Heart left ventricle (tissue), 16 donors: ENCODE measurements at regions not wholly inside any gene's neighbourhood (a gene's known extent, or its start where the extent isn't known, plus 50 kb on each side); places are given as distances from the start of the nearest gene placed in this dataset.
"Not testable (repeated sequence)": the region's sequence is repeated elsewhere in the genome, so short reads cannot be mapped to it uniquely, and the experiment has no call there.

Source experiments
- ATAC-seq, 4 donors: fragments of 200-7000 bp; cut with Tn5 transposase; one replicate each; pipeline ENCODE4 v1.9.1; 2020 to 2022; ENCODE audit warnings: moderate library complexity in 4 of 4, mild to moderate bottlenecking in 3 of 4, moderate number of reproducible peaks in 1 of 4
- DNase-seq, 5 donors: peaks; one replicate each; pipeline ENCODE4 v3.0.0-alpha.2; 2020
- H3K27ac ChIP-seq, 12 donors: fragments of 200-600 bp; sonication (generic) in 4 of 12; one replicate each; pipeline versions ENCODE4 v1.5.0 to v1.8.0; 2016 to 2022; ENCODE audit warnings: mild to moderate bottlenecking in 2 of 12
- H3K27me3 ChIP-seq, 9 donors: fragments of 200-600 bp; sonication (generic) in 2 of 9; one replicate each; pipeline versions ENCODE4 v1.5.1 to v1.8.0; 2016 to 2022; ENCODE audit warnings: mild to moderate bottlenecking in 3 of 9
- H3K36me3 ChIP-seq, 9 donors: fragments of 200-600 bp; sonication (generic) in 2 of 9; one replicate each; pipeline versions ENCODE4 v1.5.0 to v1.8.0; 2018 to 2022; ENCODE audit warnings: mild to moderate bottlenecking in 2 of 9
- H3K4me1 ChIP-seq, 12 donors: fragments of 200-600 bp; sonication (generic) in 4 of 12; one replicate each; pipeline versions ENCODE4 v1.5.0 to v1.8.0; 2016 to 2022; ENCODE audit warnings: mild to moderate bottlenecking in 3 of 12
- H3K4me3 ChIP-seq, 12 donors: fragments of 200-600 bp; sonication (generic) in 4 of 12; one replicate each; pipeline versions ENCODE4 v1.5.0 to v1.8.0; 2017 to 2022; ENCODE audit warnings: mild to moderate bottlenecking in 9 of 12, moderate library complexity in 4 of 12
- H3K9me3 ChIP-seq, 12 donors: fragments of 200-600 bp; sonication (generic) in 4 of 12; one replicate each; pipeline versions ENCODE4 v1.5.0 to v1.8.0; 2016 to 2022; ENCODE audit warnings: mild to moderate bottlenecking in 1 of 12
- CTCF ChIP-seq, 12 donors: fragments of 200-600 bp; sonication (generic) in 4 of 12; IDR thresholded peaks; one replicate each; pipeline versions ENCODE4 v1.5.0 to v1.8.0; 2018 to 2022; ENCODE audit warnings: antibody characterized with exemption in 12 of 12, mild to moderate bottlenecking in 5 of 12
- POLR2A ChIP-seq, 2 donors: fragments of 450-650 bp; IDR thresholded peaks; one replicate each; pipeline ENCODE4 v1.6.1; 2017; ENCODE audit warnings: antibody characterized with exemption in 2 of 2, mild to moderate bottlenecking in 2 of 2, moderate library complexity in 2 of 2
- WGBS, 4 donors: extraction: QIAGEN DNeasy Blood & Tissue Kit in 2 of 4; methylation state at CpG; one replicate each; pipeline versions ENCODE4 v1.1.5 to v1.1.7; 2013 to 2018; 5-methylcytosine and 5-hydroxymethylcytosine counted together
- intact Hi-C, 10 donors: fragments of 100-400 bp; cut with DNase I; formaldehyde crosslinking; loops; one replicate each; pipeline versions ENCODE4 v1.11.1 to v1.14.2; 2022
- donor health status: ischemic (EF 13 %, LVEDD 7.1; RV severe dilation, severe dysfunction).
- donor health status: healthy with polysubstance abuse.
- donor health status: DM: no; HTN: yes; CAD: no.
- donor health status: DM: no; HTN: no; CAD: no.
- donor health status: ischemic (EF 25% LVEDD 6.9; RV normal size, moderate dysfunction).
- donor health status: ischemic (EF 25% LVEDD 5.7; RV mildly dilated, moderate dysfunction).
- donor health status: healthy.
- donor health status: DM: yes; HTN: yes; CAD: no.
- donor health status: ischemic (EF 35%, LVEDD 5.7; RV mildly dilated, moderate dysfunction).
- donor health status: nonischemic (EF 11% LVEDD 7.7; RV severe dilation, severe dysfunction).
- donor health status: DM: yes; HTN: yes; CAD: no.
- donor health status: PGD.
- donor health status: ischemic (EF 29% LVEDD 5.4; RV normal size, mild dysfunction).
- donor health status: nonischemic (EF 23%, LVEDD 6.1; RV moderate dilation, normal function).

- Histone ChIP-seq H3K9me3 (no peaks in the 10 kb centered on the region), H3K4me1 (peaks cover 0 to 9% (median 0%) of the 10 kb centered on the region in 12 donors), H3K36me3 (no peaks in the 10 kb centered on the region), H3K27me3 (peaks cover 6 to 82% (median 39%) of the 10 kb centered on the region in 9 donors), H3K27ac (no peak overlapping the region), H3K4me3 (peak overlapping the region; percentile 14 to 50 (median 40))
- DNase-seq (peak in 1 of 5 donors; percentile 18), ATAC-seq (peak in 1 of 4 donors; percentile 22)
- TF ChIP-seq POLR2A (IDR thresholded peaks at IDR 0.05) (no peak), CTCF (IDR thresholded peaks at IDR 0.05) (no peak)
- 1 to 3% (median 1%) methylated on average over 36 to 48 of the region's 48 CpGs for WGBS, 4 donors
- intact Hi-C loops, result no loop called here
Observed at GRCh38 chr6:28634761-28635546, 109.3 kb downstream of the GPX5 start.

GRCh38 chr6:28635547-28636158 is 110.0 kb downstream of the GPX5 start:
- Histone ChIP-seq H3K4me1 (peaks cover 0 to 9% (median 0%) of the 10 kb centered on the region in 12 donors), H3K27ac (no peak overlapping the region), H3K4me3 (peak overlapping the region in 11 of 12 donors; percentile 14 to 50 (median 41)), H3K36me3 (no peaks in the 10 kb centered on the region), H3K9me3 (no peaks in the 10 kb centered on the region), H3K27me3 (peaks cover 6 to 82% (median 39%) of the 10 kb centered on the region in 9 donors)
- ATAC-seq (no peak), DNase-seq (no peak)
- intact Hi-C loops, result no loop called here
- WGBS, 4 donors, result 5 to 8% (median 7%) methylated on average over 20 of the region's 20 CpGs
- TF ChIP-seq POLR2A (IDR thresholded peaks at IDR 0.05) (no peak), CTCF (IDR thresholded peaks at IDR 0.05) (no peak)

GRCh38 chr6:28638787-28639430 is 113.2 kb downstream of the GPX5 start:
- Histone ChIP-seq H3K27me3 (peaks cover 6 to 60% (median 32%) of the 10 kb centered on the region in 9 donors), H3K27ac (no peak overlapping the region), H3K4me3 (no peak overlapping the region), H3K36me3 (no peaks in the 10 kb centered on the region), H3K4me1 (peaks cover 0 to 9% (median 0%) of the 10 kb centered on the region in 12 donors), H3K9me3 (no peaks in the 10 kb centered on the region)
- intact Hi-C loops, result no loop called here
- TF ChIP-seq POLR2A (IDR thresholded peaks at IDR 0.05), result no peak
- TF ChIP-seq CTCF (IDR thresholded peaks at IDR 0.05), result no peak
- DNase-seq, result no peak
- WGBS, 4 donors, result 87 to 90% (median 89%) methylated on average over 21 of the region's 21 CpGs
- ATAC-seq, result no peak

DNA sequence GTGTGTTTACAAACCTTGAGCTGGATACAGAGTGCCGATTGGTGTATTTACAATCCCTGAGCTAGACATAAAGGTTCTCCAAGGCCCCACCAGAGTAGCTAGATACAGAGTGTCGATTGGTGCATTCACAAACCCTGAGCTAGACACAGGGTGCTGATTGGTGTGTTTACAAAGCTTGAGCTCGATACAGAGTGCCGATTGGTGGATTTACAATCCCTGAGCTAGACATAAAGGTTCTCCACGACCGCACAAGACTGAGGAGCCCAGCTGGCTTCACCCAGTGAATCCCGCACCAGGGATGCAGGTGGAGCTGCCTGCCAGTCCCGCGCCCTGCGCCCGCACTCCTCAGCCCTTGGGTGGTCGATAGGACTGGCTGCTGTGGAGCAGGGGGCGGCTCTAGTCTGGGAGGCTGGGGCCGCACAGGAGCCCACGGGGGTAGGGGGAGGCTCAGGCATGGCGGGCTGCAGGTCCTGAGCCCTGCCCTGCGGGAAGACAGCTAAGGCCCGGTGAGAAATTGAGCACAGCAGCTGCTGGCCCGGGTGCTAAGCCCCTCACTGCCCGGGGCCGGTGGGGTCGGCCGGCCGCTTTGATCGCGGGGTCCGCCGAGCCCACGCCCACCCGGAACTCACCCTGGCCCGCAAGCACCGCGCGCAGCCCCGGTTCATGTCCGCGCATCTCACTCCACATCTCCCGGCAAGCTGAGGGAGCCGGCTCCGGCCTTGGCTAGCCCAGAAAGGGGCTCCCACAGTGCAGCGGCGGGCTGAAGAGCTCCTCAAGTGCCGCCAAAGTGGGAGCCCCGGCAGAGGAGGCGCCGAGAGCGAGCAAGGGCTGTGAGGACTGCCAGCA is 114.0 kb downstream of the GPX5 start:
- H3K4me1 ChIP-seq, H3K9me3 ChIP-seq, ATAC-seq, H3K27ac ChIP-seq, H3K36me3 ChIP-seq, DNase-seq, intact Hi-C loops, H3K4me3 ChIP-seq: not testable (repeated sequence)
- 94 to 96% (median 95%) methylated on average over 29 to 47 of the region's 47 CpGs for WGBS, 4 donors
- peaks cover 3 to 56% (median 26%) of the 10 kb centered on the region in 9 donors for H3K27me3 ChIP-seq
